Epidermal melanocyte (primary cell): ENCODE measurements at regions not wholly inside any gene's neighbourhood (a gene's known extent, or its start where the extent isn't known, plus 50 kb on each side); places are given as distances from the start of the nearest gene placed in this dataset.
"Not testable (repeated sequence)": the region's sequence is repeated elsewhere in the genome, so short reads cannot be mapped to it uniquely, and the experiment has no call there.

Source experiments
- DNase-seq: peaks from one replicate; pipeline ENCODE4 v3.0.0; 2011; ENCODE audit warnings: low spot score; ENCODE audit not compliant: insufficient read length

DNA sequence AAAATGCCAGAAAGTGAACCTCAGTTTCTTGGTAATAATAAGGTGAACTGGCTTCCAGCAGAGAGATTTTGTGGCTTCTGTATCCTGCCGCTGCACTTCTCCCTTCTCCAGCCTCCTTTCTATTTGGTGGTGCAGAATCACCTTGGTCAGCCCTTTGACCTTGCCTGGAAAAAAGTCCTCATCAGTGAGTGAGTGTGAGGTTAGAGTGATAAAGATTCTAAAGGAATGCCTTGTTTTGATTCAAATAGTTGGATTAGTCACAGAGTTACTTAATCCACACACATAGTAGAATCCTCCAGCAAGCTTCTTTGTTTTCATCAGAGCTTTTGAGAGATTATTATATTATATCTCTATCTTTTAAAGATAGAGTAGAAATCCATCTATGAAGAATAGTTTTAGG is 140.9 kb downstream of the KCNRG start:
- no peak for DNase-seq

DNA sequence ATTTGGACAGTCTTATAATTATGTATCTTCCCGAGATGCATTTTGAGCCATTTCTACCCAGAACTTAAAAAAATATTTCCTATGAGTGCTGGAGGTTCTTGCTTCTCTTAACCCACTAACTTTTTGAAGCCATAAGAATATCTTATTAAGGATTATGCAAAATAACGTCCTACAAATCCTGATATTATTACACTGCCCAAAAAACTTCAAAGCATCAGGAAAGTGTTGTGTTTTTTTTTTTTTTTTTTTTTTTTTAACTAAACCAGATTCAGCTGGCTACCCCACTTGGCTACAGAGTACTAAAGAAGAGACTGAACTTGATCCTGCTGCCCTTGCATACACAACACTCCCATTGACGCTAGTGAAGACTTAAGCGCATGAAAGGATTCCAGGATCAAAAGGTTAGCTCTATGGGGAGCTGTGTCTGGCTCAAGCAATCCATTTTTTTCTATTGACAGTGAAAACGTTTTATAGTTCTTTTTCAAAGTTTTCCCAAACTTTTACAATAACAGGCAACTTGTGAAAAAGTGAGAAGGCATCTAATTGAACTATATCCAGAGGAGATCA is 141.4 kb downstream of the KCNRG start:
- no peak for DNase-seq

GRCh38 chr13:50158385-50159165 is 143.3 kb downstream of the KCNRG start:
- DNase-seq, result no peak

DNA sequence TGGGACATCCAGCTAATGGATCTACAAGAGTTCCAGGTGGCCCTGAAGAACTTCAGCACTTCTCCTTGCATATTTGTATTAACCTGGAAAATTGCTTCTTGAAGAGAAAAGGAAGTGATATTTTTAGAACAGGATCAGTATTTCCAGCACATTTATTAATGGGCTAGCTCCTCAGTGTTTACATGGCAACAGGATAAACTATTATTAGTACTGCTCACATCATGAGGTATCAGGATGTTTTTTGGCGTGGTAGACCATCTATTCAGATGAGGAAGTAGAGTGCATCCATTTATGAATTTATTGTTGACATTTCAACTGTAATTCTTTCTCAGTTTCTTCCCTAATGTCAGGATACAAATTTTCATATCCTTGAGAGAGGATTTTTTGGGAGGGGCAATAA is 144.4 kb downstream of the KCNRG start:
- DNase-seq, result no peak

- DNase-seq, result no peak
Observed at GRCh38 chr13:50161052-50161451, 145.8 kb downstream of the KCNRG start.

GRCh38 chr13:50162001-50162400 is 146.8 kb downstream of the KCNRG start:
- no peak for DNase-seq

GRCh38 chr13:50162567-50162966 is 147.3 kb downstream of the KCNRG start:
- no peak for DNase-seq

GRCh38 chr13:50167224-50167947 is 152.1 kb downstream of the KCNRG start:
- DNase-seq, result no peak

GRCh38 chr13:50167967-50168366 is 152.7 kb downstream of the KCNRG start:
- no peak for DNase-seq

- DNase-seq, result no peak
Observed at GRCh38 chr13:50168786-50169185, 153.5 kb downstream of the KCNRG start.

DNA sequence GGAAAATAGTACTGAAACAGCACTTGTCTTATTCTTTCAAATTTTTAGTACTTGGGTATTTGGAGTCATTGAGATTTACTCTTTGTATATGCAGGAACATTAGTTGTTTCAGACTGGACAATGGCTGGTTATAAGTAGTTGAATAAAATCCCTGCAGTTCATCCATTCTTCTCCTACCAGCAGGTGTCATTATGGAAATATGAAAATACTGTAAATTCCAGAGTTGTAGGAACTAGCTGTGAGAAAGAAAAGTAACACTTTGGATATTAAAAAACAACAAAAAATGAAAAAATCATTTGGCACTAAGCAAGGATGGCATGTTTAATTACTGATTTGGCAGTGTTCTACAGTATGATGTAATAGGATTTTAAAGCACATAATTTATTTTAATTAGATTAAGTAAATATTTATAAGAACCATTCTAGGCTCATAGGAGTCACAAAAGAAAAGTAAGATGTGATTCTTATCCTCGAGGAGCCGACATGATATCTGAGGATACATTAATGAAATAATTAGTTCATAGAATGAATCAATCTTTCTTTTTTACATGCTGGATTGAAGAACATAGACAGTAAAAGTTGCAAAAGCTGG is 155.3 kb downstream of the KCNRG start:
- no peak for DNase-seq

DNA sequence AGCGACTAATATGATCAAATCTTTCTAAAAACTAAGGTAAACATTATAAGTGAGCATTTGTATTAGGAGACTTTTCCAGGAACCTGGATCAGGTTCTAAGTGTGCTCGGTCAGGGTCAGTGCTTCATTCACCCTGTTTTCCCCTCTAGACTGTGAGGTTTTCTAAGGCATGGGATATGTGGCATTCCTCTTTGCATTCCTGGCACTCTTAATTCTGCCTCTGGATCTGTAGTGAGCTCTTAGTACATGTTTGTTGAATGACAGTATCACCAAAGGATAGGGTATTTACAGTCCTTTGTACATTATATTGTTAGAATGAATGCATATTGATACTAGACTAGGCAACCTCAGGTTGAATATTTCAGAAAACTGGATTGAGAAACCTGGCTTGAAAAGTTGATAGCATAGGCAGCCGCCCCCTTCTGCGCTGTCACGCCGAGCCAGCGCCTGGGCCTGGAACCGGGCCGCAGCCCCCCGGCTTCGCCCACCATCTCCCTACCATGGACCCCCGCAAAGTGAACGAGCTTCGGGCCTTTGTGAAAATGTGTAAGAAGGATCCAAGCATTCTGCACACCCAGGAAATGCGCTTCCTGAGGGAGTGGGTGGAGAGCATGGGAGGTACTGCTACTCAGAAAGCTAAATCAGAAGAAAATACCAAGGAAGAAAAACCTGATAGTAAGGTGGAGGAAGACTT is 156.5 kb downstream of the KCNRG start:
- DNase-seq, result no peak

- not testable (repeated sequence) for DNase-seq
Observed at GRCh38 chr13:50173045-50173444, 157.8 kb downstream of the KCNRG start.

GRCh38 chr13:50174630-50175029 is 159.4 kb downstream of the KCNRG start:
- no peak for DNase-seq

DNA sequence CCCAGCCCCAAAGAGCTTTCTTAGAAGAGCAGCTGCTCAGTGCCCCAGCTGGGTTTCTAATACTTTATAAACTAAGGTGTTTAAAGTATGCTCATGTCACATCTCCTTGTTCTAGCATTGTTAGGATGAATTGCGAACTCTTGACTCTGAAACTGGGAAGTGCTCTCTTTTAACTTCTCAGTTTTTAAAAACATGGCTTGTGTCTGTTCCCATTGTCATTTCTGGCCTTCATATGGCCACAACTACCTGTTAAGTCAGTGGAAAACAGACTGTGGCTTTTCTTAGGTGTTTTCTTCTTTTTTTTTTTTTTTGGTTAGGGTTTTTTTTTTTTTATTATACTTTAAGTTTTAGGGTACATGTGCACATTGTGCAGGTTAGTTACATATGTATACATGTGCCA is 164.7 kb downstream of the KCNRG start:
- no peak for DNase-seq

GRCh38 chr13:50185769-50186763 is 170.8 kb downstream of the KCNRG start:
- not testable (repeated sequence) for DNase-seq

DNA sequence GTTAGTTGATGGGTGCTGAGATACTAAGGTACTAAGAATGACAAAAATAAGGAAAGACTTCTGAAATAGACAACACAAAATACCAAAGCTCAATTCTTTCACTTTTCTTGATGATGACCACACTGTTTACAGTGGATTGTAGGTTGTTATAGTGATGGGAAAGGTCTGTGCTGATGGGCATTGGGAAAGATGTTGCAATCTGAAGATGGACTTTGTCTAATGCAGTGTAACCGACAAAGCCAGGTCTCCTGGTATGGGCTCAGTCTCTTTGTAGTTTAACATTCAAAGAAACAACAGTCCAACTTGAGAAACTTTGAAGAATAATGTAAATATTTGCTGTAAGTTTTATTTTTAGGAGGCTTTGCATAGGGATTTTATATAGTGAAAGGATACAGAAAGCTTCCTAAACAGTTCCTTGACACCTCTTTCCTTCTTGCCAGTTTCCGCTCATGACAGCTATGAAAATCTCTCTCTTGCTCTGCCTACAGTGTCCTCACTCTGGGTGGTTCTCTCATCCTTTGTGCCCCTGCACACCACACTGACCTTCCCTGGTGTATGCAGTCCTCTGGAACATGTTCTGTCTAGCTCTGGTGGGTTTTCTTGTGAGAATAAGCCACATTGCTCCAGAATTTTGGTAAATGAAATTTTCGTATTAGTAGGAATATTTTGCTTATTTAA is 172.2 kb downstream of the KCNRG start:
- no peak for DNase-seq

DNA sequence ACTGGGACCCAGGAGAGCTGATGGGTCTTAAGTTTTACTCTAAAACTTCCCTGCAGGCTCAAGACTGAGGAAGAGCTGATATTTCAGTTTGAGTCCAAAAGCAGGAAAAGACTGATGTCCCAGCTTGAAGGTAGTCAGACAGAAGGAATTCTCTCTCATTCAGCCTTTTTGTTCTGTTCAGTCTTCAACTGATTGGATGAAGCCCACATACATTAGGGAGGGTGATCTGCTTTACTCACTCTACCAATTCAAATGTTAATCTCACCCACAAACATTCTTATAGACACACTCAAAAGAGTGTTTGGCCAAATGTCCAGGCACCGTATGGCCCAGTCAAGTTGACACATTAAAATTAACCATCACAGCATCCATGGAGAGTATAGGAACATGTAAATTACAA is 173.5 kb downstream of the KCNRG start:
- no peak for DNase-seq

DNA sequence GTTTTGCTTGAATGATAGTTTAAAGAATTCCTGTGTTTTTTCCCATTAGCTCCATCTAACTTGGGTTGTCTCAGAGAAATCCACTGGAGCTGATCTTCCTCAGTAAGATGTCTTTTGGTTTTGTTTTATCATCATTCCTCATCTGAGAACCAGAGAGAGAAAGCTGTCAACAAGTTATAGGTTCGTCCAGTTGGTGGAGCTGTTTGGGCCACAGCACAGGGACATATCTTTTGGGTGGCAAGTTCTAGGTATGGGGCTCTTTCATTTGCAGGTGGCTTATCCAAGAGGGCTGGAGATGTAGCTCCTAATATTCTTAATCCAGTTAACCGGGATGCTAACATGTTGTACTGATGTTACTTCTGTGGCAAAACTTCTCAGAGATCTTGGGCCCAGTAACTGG is 174.2 kb downstream of the KCNRG start:
- DNase-seq, result no peak

- no peak for DNase-seq
Observed at GRCh38 chr13:50191004-50191403, 175.8 kb downstream of the KCNRG start.
